Esophagus squamous epithelium (tissue), 5 donors: ENCODE measurements at regions not wholly inside any gene's neighbourhood (a gene's known extent, or its start where the extent isn't known, plus 50 kb on each side); places are given as distances from the start of the nearest gene placed in this dataset.
A peak's percentile ranks its signal among the peaks of the same experiment; 100 is the strongest.

Source experiments
- DNase-seq: peaks from one replicate; lab custom pipeline; 2025; lab: John Stamatoyannopoulos, UW
- H3K27ac ChIP-seq, 4 donors: fragments of 200-600 bp; sonication (generic); one replicate each; pipeline ENCODE4 v1.5.1; 2016 to 2019; ENCODE audit warnings: mild to moderate bottlenecking in 1 of 4
- H3K27me3 ChIP-seq, 4 donors: fragments of 200-600 bp; sonication (generic); 1 replicate in 3 of 4; 2 replicates in 1 of 4; pipeline versions ENCODE4 v1.5.1 to v1.6.0; 2017 to 2021; ENCODE audit warnings: antibody characterized with exemption in 1 of 4
- H3K36me3 ChIP-seq, 3 donors: fragments of 200-600 bp; sonication (generic); one replicate each; pipeline ENCODE4 v1.5.1; 2016 to 2019
- H3K4me1 ChIP-seq, 3 donors: fragments of 200-600 bp; sonication (generic); one replicate each; pipeline ENCODE4 v1.5.1; 2017 to 2019
- H3K4me3 ChIP-seq, 4 donors: fragments of 200-600 bp; sonication (generic); 1 replicate in 3 of 4; 2 replicates in 1 of 4; pipeline ENCODE4 v1.5.1; 2016 to 2019; ENCODE audit warnings: mild to moderate bottlenecking in 2 of 4, moderate library complexity in 1 of 4
- H3K9me3 ChIP-seq, 3 donors: fragments of 200-600 bp; sonication (generic); one replicate each; pipeline ENCODE4 v1.5.1; 2016 to 2019
- POLR2A ChIP-seq, 4 donors: fragments of 450-650 bp; IDR thresholded peaks; one replicate each; pipeline ENCODE4 v1.6.1; 2017; ENCODE audit warnings: antibody characterized with exemption in 4 of 4, mild to moderate bottlenecking in 4 of 4, moderate library complexity in 3 of 4
- WGBS, 2 donors: methylation state at CpG; one replicate each; pipeline ENCODE4 v1.1.5; 2018; 5-methylcytosine and 5-hydroxymethylcytosine counted together
- intact Hi-C: fragments of 100-400 bp; cut with DNase I; formaldehyde crosslinking; loops from one replicate; pipeline ENCODE4 v1.15.0; 2022
- TF ChIP-seq, protein P1 (sequence below), 6 experiments: fragments of 450-650 bp in 4 of 6; fragments of 200-600 bp in 2 of 6; sonication (generic) in 2 of 6; IDR thresholded peaks; one replicate each; pipeline ENCODE4 v1.5.1; 2016 to 2019; ENCODE audit warnings: antibody characterized with exemption in 6 of 6, mild to moderate bottlenecking in 4 of 6, moderate library complexity in 4 of 6
- donor health status: DM: yes; HTN: yes; CAD: no.

DNA sequence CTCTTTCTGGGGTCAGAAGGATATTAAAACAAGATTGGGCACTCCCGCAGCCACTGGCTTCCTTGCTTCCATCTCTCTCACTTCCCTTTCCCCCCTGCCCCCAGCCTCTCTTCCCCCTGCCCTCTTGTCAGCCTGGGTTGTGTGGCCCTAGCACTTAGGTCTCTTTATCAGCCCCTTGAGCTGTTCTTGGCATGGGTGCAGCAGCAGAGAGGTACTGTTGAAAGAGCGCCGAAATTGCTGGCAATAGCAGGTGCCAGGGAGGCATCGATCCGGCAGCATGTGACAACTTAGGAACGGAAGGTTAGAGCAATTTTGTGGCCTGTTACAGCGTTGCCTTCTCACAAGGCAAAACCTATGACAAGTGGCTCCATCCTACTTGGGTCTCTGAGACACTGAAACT, 333.1 kb upstream of the IGFBP7 start:
- Histone ChIP-seq H3K27ac (no peak overlapping the region), H3K27me3 (no peaks in the 10 kb centered on the region), H3K9me3 (no peaks in the 10 kb centered on the region), H3K36me3 (no peaks in the 10 kb centered on the region), H3K4me1 (no peaks in the 10 kb centered on the region), H3K4me3 (no peak overlapping the region)
- no peak for TF ChIP-seq POLR2A (IDR thresholded peaks at IDR 0.05)
- TF ChIP-seq, protein P1, sequence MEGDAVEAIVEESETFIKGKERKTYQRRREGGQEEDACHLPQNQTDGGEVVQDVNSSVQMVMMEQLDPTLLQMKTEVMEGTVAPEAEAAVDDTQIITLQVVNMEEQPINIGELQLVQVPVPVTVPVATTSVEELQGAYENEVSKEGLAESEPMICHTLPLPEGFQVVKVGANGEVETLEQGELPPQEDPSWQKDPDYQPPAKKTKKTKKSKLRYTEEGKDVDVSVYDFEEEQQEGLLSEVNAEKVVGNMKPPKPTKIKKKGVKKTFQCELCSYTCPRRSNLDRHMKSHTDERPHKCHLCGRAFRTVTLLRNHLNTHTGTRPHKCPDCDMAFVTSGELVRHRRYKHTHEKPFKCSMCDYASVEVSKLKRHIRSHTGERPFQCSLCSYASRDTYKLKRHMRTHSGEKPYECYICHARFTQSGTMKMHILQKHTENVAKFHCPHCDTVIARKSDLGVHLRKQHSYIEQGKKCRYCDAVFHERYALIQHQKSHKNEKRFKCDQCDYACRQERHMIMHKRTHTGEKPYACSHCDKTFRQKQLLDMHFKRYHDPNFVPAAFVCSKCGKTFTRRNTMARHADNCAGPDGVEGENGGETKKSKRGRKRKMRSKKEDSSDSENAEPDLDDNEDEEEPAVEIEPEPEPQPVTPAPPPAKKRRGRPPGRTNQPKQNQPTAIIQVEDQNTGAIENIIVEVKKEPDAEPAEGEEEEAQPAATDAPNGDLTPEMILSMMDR (IDR thresholded peaks at IDR 0.05) = no peak
- intact Hi-C loops = no loop called here
- DNase-seq = no peak
- 44 to 74% methylated on average over 4 of the region's 7 CpGs for WGBS, 2 donors

DNA sequence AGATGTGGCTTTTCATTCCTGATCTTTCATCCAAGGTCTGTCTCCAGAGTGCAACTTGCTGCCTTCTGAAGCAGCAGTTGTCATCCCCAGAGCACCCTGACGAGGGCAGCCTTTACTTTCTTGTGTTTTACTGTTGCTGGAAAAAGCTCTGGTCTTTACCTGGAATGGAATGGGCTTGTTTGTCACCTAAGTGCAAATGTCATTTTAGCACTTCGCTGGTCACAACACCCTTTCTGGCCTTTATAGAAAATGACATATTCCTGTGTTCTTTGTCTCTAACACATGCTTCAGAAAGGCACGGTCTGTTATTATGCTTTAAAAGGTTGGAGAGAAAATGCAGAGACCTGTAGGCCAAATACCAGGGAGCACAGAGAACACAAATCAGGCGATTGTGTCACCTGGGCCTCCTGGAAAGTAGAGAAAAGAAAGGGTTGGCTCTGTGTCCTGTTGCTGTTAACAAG, 332.7 kb upstream of the IGFBP7 start:
- H3K4me1 ChIP-seq = no peaks in the 10 kb centered on the region
- intact Hi-C loops = no loop called here
- TF ChIP-seq, protein P1 (IDR thresholded peaks at IDR 0.05) = peak; percentile 25 to 77 (median 64)
- no peak for TF ChIP-seq POLR2A (IDR thresholded peaks at IDR 0.05)
- H3K27ac ChIP-seq = no peak overlapping the region
- 13 to 15% methylated on average over 4 of the region's 4 CpGs for whole genome bisulfite sequencing, 2 donors
- no peak for DNase-seq
- H3K9me3 ChIP-seq = no peaks in the 10 kb centered on the region
- no peaks in the 10 kb centered on the region for H3K27me3 ChIP-seq
- H3K36me3 ChIP-seq = no peaks in the 10 kb centered on the region
- H3K4me3 ChIP-seq = no peak overlapping the region

DNA sequence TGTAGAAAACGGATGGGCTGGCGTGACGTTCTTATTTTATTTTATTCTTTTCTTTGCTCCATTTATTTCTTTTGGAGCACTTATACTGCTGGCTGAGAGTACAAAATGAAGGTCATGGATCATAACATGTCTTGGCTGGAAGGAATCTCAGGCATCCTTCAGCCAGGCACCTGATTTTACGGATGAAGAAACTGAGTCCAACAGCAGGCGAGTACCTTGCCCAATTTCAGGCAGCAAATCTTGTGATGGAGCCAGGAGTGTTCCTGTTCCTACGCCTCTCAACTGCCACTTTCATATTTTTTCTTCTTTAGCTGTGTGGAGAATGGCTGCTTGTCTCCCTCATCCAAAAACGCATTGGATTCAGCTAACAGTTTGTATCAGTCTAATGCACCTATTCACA, 332.1 kb upstream of the IGFBP7 start:
- WGBS, 2 donors = 22% methylated on average over 7 of the region's 7 CpGs

DNA sequence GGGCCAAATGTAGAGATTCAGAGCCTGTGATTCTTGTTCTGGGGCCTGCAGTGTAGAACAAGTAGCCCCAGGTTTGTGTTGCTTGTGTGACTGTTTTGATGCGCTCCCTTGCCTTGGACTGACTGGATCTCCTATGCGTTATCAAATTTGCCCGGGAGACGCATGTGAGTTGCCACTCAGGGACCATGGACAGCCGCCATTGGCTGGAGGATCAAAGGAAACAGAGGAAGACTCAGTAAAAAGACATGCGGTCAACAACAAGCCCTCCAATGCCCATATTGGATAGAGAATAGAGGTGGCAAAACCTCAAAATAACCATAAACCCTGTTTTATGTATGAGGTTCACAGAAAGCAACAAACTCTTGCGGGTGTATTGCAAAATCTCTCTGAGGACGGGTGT, 327.5 kb upstream of the IGFBP7 start:
- no peaks in the 10 kb centered on the region for H3K36me3 ChIP-seq
- H3K4me1 ChIP-seq = no peaks in the 10 kb centered on the region
- no peak for DNase-seq
- no peaks in the 10 kb centered on the region for H3K27me3 ChIP-seq
- H3K9me3 ChIP-seq = no peaks in the 10 kb centered on the region
- intact Hi-C loops = no loop called here
- no peak overlapping the region for H3K4me3 ChIP-seq
- no peak for TF ChIP-seq POLR2A (IDR thresholded peaks at IDR 0.05)
- H3K27ac ChIP-seq = no peak overlapping the region
- 67 to 79% methylated on average over 7 of the region's 8 CpGs for WGBS, 2 donors

More for the DNA sequence above, 332.1 kb upstream of the IGFBP7 start:
- H3K4me3 ChIP-seq = no peak overlapping the region
- no peaks in the 10 kb centered on the region for H3K9me3 ChIP-seq
- H3K4me1 ChIP-seq = no peaks in the 10 kb centered on the region
- intact Hi-C loops = no loop called here
- no peaks in the 10 kb centered on the region for H3K36me3 ChIP-seq
- H3K27me3 ChIP-seq = no peaks in the 10 kb centered on the region
- no peak overlapping the region for H3K27ac ChIP-seq
- DNase-seq = no peak
- TF ChIP-seq POLR2A (IDR thresholded peaks at IDR 0.05) = no peak
- TF ChIP-seq, protein P1 (IDR thresholded peaks at IDR 0.05) = no peak

DNA sequence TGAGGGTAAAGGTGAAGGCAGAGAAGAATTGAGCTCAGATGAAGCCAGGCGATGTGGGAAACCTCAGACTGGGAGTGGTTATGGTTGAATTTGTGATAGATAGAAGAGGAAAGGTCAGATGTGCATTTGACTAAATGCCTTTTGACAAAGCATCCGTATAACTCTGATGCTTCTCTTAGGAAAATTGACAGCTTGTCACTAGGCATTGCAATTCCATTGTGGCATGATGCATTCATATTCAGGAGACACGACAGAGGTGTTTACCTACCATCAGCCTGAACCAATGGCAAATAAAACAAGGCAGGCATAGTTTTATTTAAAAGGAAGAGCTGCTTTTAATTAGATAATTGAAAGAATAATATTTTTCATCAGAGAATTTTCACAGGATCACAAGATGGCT, 325.1 kb upstream of the IGFBP7 start:
- WGBS, 2 donors = 66 to 75% methylated on average over 3 of the region's 3 CpGs
- no peaks in the 10 kb centered on the region for H3K9me3 ChIP-seq
- no peak for DNase-seq
- H3K4me3 ChIP-seq = no peak overlapping the region
- no peaks in the 10 kb centered on the region for H3K36me3 ChIP-seq
- H3K27ac ChIP-seq = no peak overlapping the region
- TF ChIP-seq, protein P1 (IDR thresholded peaks at IDR 0.05) = no peak
- TF ChIP-seq POLR2A (IDR thresholded peaks at IDR 0.05) = no peak
- no peaks in the 10 kb centered on the region for H3K27me3 ChIP-seq
- intact Hi-C loops = no loop called here
- H3K4me1 ChIP-seq = no peaks in the 10 kb centered on the region

DNA sequence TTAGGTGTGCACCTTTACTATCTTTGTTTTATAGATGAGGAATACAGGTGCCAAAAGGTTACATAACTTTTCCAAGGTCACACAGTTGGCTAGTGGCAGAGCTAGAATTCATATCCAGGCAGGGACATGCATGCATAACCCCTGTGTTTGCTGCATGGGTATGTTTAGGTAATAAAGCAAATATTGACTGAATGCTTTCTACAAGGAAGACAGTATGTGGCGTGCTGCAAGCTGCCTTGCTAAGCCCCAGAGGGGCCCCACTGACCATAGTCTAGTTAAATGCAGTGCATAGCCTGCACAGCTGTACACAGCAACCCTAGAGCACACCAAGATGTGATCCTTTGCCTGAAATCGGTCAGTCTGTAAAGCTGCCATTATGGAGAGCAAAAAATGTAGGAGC, 320.5 kb upstream of the IGFBP7 start:
- WGBS, 2 donors = 26 to 64% methylated on average over 2 of the region's 2 CpGs
- TF ChIP-seq, protein P1 (IDR thresholded peaks at IDR 0.05) = no peak
- no peak for TF ChIP-seq POLR2A (IDR thresholded peaks at IDR 0.05)
- Histone ChIP-seq H3K27me3 (peaks cover 0 to 10% (median 0%) of the 10 kb centered on the region in 4 donors), H3K4me3 (no peak overlapping the region), H3K36me3 (no peaks in the 10 kb centered on the region), H3K4me1 (no peaks in the 10 kb centered on the region), H3K9me3 (no peaks in the 10 kb centered on the region), H3K27ac (no peak overlapping the region)
- no peak for DNase-seq
- intact Hi-C loops = no loop called here
